SK-N-SH (cell line): ENCODE measurements at regions not wholly inside any gene's neighbourhood (a gene's known extent, or its start where the extent isn't known, plus 50 kb on each side); places are given as distances from the start of the nearest gene placed in this dataset.

Experiments used
- CTCF ChIA-PET: fragments of 300-600, 350-600 bp; formaldehyde crosslinking; extraction: SDS; loops from one replicate; lab custom pipeline; 2021; lab: Yijun Ruan, JAX
- POLR2A ChIA-PET: fragments of 350-600 bp; sonication (Branson Sonifier 250); formaldehyde crosslinking; extraction: SDS; loops from one replicate; lab custom pipeline; 2020; ENCODE audit warnings: antibody characterized with exemption, inconsistent platforms; lab: Yijun Ruan, JAX
- DNase-seq: peaks from one replicate; pipeline ENCODE4 v3.0.0; 2012
- H2AFZ ChIP-seq: fragments of 200-600 bp; sonication (generic); 2 replicates; pipeline ENCODE4 v1.8.1; 2016; ENCODE audit warnings: antibody characterized with exemption, mild to moderate bottlenecking, low read depth
- H3F3A ChIP-seq: fragments of 200-600 bp; sonication (generic); replicated peaks from 2 replicates; pipeline ENCODE3; 2016; ENCODE audit warnings: antibody characterized with exemption, mild to moderate bottlenecking; ENCODE audit not compliant: insufficient read depth
- H3K27ac ChIP-seq, 2 experiments: fragments of 200-500 bp in 1 of 2; fragments of 200-600 bp in 1 of 2; sonication (Bioruptor generic) in 1 of 2; sonication (generic), shearing (Covaris generic) in 1 of 2; 2 replicates each; pipeline versions ENCODE4 v1.5.1 to v1.6.1; 2014 to 2016; ENCODE audit warnings: low read depth in 2 of 2, inconsistent platforms in 1 of 2, low read length in 1 of 2, mild to moderate bottlenecking in 1 of 2, mixed read lengths in 1 of 2
- H3K27me3 ChIP-seq: fragments of 200-600 bp; sonication (generic), shearing (Covaris generic); 2 replicates; pipeline ENCODE4 v1.6.1; 2016; ENCODE audit warnings: mixed run types; ENCODE audit not compliant: insufficient read depth
- H3K36me3 ChIP-seq, 2 experiments: fragments of 200-500 bp in 1 of 2; fragments of 200-600 bp in 1 of 2; sonication (Bioruptor generic) in 1 of 2; sonication (generic) in 1 of 2; replicated peaks in 1 of 2; 2 replicates each; pipeline versions ENCODE3 to v1.5.1; 2014 to 2016; ENCODE audit warnings: low read length in 1 of 2, mild to moderate bottlenecking in 1 of 2; ENCODE audit not compliant: insufficient read depth in 2 of 2, control insufficient read depth in 1 of 2
- H3K4me1 ChIP-seq, 2 experiments: fragments of 200-500 bp in 1 of 2; fragments of 200-600 bp in 1 of 2; sonication (Bioruptor generic) in 1 of 2; sonication (generic), shearing (Covaris generic) in 1 of 2; 2 replicates each; pipeline versions ENCODE4 v1.5.1 to v1.6.1; 2014 to 2016; ENCODE audit warnings: low read depth in 1 of 2, low read length in 1 of 2, mixed run types in 1 of 2; ENCODE audit not compliant: insufficient read depth in 2 of 2, control insufficient read depth in 1 of 2
- H3K4me2 ChIP-seq: fragments of 200-600 bp; sonication (generic), shearing (Covaris generic); 2 replicates; pipeline ENCODE4 v1.6.1; 2017; ENCODE audit warnings: mixed run types
- H3K4me3 ChIP-seq, 2 experiments: fragments of 200-500 bp in 1 of 2; fragments of 200-600 bp in 1 of 2; sonication (Bioruptor generic) in 1 of 2; sonication (generic), shearing (Covaris generic) in 1 of 2; 2 replicates each; pipeline versions ENCODE4 v1.5.1 to v1.8.1; 2014 to 2016; ENCODE audit warnings: low read depth in 2 of 2, inconsistent platforms in 1 of 2, low read length in 1 of 2, mild to moderate bottlenecking in 1 of 2, mixed read lengths in 1 of 2, moderate library complexity in 1 of 2
- H3K79me2 ChIP-seq: fragments of 200-600 bp; sonication (generic); 2 replicates; pipeline ENCODE4 v1.8.1; 2017; ENCODE audit warnings: mild to moderate bottlenecking; ENCODE audit not compliant: insufficient read depth
- H3K9ac ChIP-seq: fragments of 200-600 bp; sonication (generic); 2 replicates; pipeline ENCODE4 v1.6.1; 2017; ENCODE audit warnings: mixed run types
- H3K9me2 ChIP-seq: fragments of 200-600 bp; sonication (generic); 2 replicates; pipeline ENCODE4 v1.6.1; 2017; ENCODE audit warnings: mixed run types
- H3K9me3 ChIP-seq: fragments of 200-600 bp; sonication (generic); 2 replicates; pipeline ENCODE4 v1.6.1; 2017; ENCODE audit warnings: mixed run types, mild to moderate bottlenecking, moderate library complexity
- H4K20me1 ChIP-seq: fragments of 200-600 bp; sonication (generic); 2 replicates; pipeline ENCODE4 v1.6.1; 2017; ENCODE audit warnings: mild to moderate bottlenecking, mixed run types; ENCODE audit not compliant: insufficient read depth
- CHD2 ChIP-seq: fragments of 150-350 bp; IDR thresholded peaks from 2 replicates; pipeline ENCODE4 v1.6.1; 2018; ENCODE audit warnings: low read length; ENCODE audit not compliant: partially characterized antibody
- ELF1 ChIP-seq: IDR thresholded peaks from 2 replicates; pipeline ENCODE4 v1.4.0; 2012
- FOSL2 ChIP-seq: IDR thresholded peaks from 2 replicates; pipeline ENCODE4 v1.4.0; 2012; ENCODE audit warnings: low read depth, mild to moderate bottlenecking, moderate library complexity, borderline replicate concordance
- GATA2 ChIP-seq: sonication (generic); formaldehyde crosslinking; IDR thresholded peaks from 2 replicates; pipeline ENCODE4 v1.5.0; 2020; ENCODE audit warnings: mild to moderate bottlenecking, missing genetic modification reagents
- IRF3 ChIP-seq: fragments of 150-350 bp; IDR thresholded peaks from 2 replicates; pipeline ENCODE4 v1.6.1; 2016; ENCODE audit warnings: mild to moderate bottlenecking, low read depth, low read length
- MXI1 ChIP-seq: IDR thresholded peaks from 2 replicates; pipeline ENCODE4 v1.6.1; 2012; ENCODE audit warnings: mild to moderate bottlenecking, low read depth, low read length, improper control_type of control experiment
- NFIC ChIP-seq: IDR thresholded peaks from 2 replicates; pipeline ENCODE4 v1.4.0; 2012; ENCODE audit warnings: borderline replicate concordance
- POLR2AphosphoS5 ChIP-seq: IDR thresholded peaks from 2 replicates; pipeline ENCODE4 v1.6.1; 2012; ENCODE audit warnings: low read depth, low read length
- RAD21 ChIP-seq: IDR thresholded peaks from 2 replicates; pipeline ENCODE4 v1.6.1; 2012; ENCODE audit warnings: mild to moderate bottlenecking, low read length
- RCOR1 ChIP-seq: fragments of 150-350 bp; IDR thresholded peaks from 2 replicates; pipeline ENCODE4 v1.6.1; 2017; ENCODE audit warnings: antibody characterized with exemption, low read length
- SMC3 ChIP-seq: IDR thresholded peaks from 2 replicates; pipeline ENCODE4 v1.6.1; 2012; ENCODE audit warnings: low read depth, low read length, improper control_type of control experiment
- TAF1 ChIP-seq: IDR thresholded peaks from 2 replicates; pipeline ENCODE4 v1.6.1; 2012; ENCODE audit warnings: low read depth, mild to moderate bottlenecking, low read length, moderate library complexity, borderline replicate concordance
- USF2 ChIP-seq: fragments of 150-350 bp; IDR thresholded peaks from 2 replicates; pipeline ENCODE4 v1.6.1; 2017; ENCODE audit warnings: antibody characterized with exemption, low read length, low read depth, borderline replicate concordance
- ZBTB33 ChIP-seq: IDR thresholded peaks from 2 replicates; pipeline ENCODE4 v1.4.0; 2012; ENCODE audit warnings: low read depth, borderline replicate concordance
- WGBS: methylation state at CpG from one replicate; pipeline ENCODE4 v1.1.6; 2017; ENCODE audit warnings: low lambda C conversion rate; 5-methylcytosine and 5-hydroxymethylcytosine counted together

- TF ChIP-seq TAF1, result no peak
- no peak for TF ChIP-seq NFIC
- no peak for TF ChIP-seq MXI1
- no peak for TF ChIP-seq CHD2
- TF ChIP-seq RAD21, result no peak
- TF ChIP-seq ZBTB33, result no peak
- TF ChIP-seq GATA2 (CRISPR knock-in tag), result no peak
- TF ChIP-seq RCOR1, result no peak
- TF ChIP-seq POLR2AphosphoS5, result no peak
- no peak for TF ChIP-seq IRF3
- no peak for TF ChIP-seq USF2
- TF ChIP-seq FOSL2, result no peak
- WGBS, result 43% methylated on average over 2 of the region's 2 CpGs
- Histone ChIP-seq H3F3A (no peaks in the 10 kb centered on the region), H3K27ac (no peak overlapping the region), H3K9me2 (no peaks in the 10 kb centered on the region), H3K4me1 (no peaks in the 10 kb centered on the region), H2AFZ (no peak overlapping the region), H3K36me3 (no peaks in the 10 kb centered on the region), H3K4me3 (no peak overlapping the region), H3K9ac (no peak overlapping the region), H3K9me3 (no peaks in the 10 kb centered on the region), H3K4me2 (no peak overlapping the region), H4K20me1 (no peaks in the 10 kb centered on the region), H3K79me2 (no peaks in the 10 kb centered on the region), H3K27me3 (no peaks in the 10 kb centered on the region; the same call in 1 of the 2 replicates)
- POLR2A ChIA-PET, result no interaction called here
- no peak for DNase-seq
- CTCF ChIA-PET, result interaction anchor here (0.5 kb wide), 1 partner anchor 144 kb away, joined by 3 read pairs; no protein-coding TSS in a partner anchor
Observed at GRCh38 chr5:62714296-62714695, 135.7 kb downstream of the LRRC70 start.

- Histone ChIP-seq H3K9me3 (no peaks in the 10 kb centered on the region), H3K4me1 (no peaks in the 10 kb centered on the region), H3K9ac (no peak overlapping the region), H3K79me2 (no peaks in the 10 kb centered on the region), H2AFZ (no peak overlapping the region), H3K9me2 (no peaks in the 10 kb centered on the region), H3K4me2 (no peak overlapping the region), H4K20me1 (no peaks in the 10 kb centered on the region)
- WGBS, result 22% methylated on average over 1 of the region's 1 CpG
- TF ChIP-seq ELF1, result no peak
- no peak for TF ChIP-seq SMC3
- TF ChIP-seq, all 33 proteins: peak for 0
- Histone ChIP-seq H3F3A (no peaks in the 10 kb centered on the region), H3K36me3 (no peaks in the 10 kb centered on the region), H3K4me3 (no peak overlapping the region), H3K27me3 (no peaks in the 10 kb centered on the region; the same call in 1 of the 2 replicates), H3K27ac (no peak overlapping the region)
- POLR2A ChIA-PET, result no interaction called here
- CTCF ChIA-PET, result no interaction called here
- DNase-seq, result no peak
Observed at GRCh38 chr5:62708481-62709325, 130.1 kb downstream of the LRRC70 start.
